ENCODE measurements at regions not wholly inside any gene's neighbourhood (a gene's known extent, or its start where the extent isn't known, plus 50 kb on each side); places are given as distances from the start of the nearest gene placed in this dataset.

- Histone ChIP-seq H3K27ac (no peak overlapping the region), H3K79me2 (no peaks in the 10 kb centered on the region), H3K36me3 (ENCODE audit: control insufficient read depth, insufficient read depth, low read length) (no peaks in the 10 kb centered on the region), H3K9me3 (ENCODE audit: control insufficient read depth, low read length) (no peaks in the 10 kb centered on the region), H3K4me2 (ENCODE audit: low read length) (no peak overlapping the region), H3K4me1 (no peaks in the 10 kb centered on the region), H3K27me3 (ENCODE audit: control insufficient read depth, insufficient read depth, low read length) (no peaks in the 10 kb centered on the region), H2AFZ (no peak overlapping the region), H3K9ac (no peak overlapping the region), H3K4me3 (ENCODE audit: low read depth, low read length) (no peak overlapping the region)
- TF ChIP-seq CTCF (IDR thresholded peaks at IDR 0.05), result no peak
Observed at GRCh38 chr9:109846776-109847175, 66.8 kb downstream of the PALM2AKAP2 start.

- no peak overlapping the region for H3K27ac ChIP-seq
- no peak for TF ChIP-seq CTCF (IDR thresholded peaks at IDR 0.05)
Observed at GRCh38 chr9:109852556-109852955, 72.6 kb downstream of the PALM2AKAP2 start.

GRCh38 chr9:109855540-109855939, 75.5 kb downstream of the PALM2AKAP2 start:
- no peaks in the 10 kb centered on the region for H3K4me1 ChIP-seq
- no peak overlapping the region for H3K4me3 ChIP-seq (ENCODE audit: low read depth, low read length)
- H3K9me3 ChIP-seq (ENCODE audit: control insufficient read depth, low read length), result no peaks in the 10 kb centered on the region
- no peaks in the 10 kb centered on the region for H3K36me3 ChIP-seq (ENCODE audit: control insufficient read depth, insufficient read depth, low read length)
- no peak overlapping the region for H3K4me2 ChIP-seq (ENCODE audit: low read length)
- H3K27ac ChIP-seq, result no peak overlapping the region
- no peaks in the 10 kb centered on the region for H3K79me2 ChIP-seq
- H3K27me3 ChIP-seq (ENCODE audit: control insufficient read depth, insufficient read depth, low read length), result no peaks in the 10 kb centered on the region
- H2AFZ ChIP-seq, result no peak overlapping the region
- no peak for TF ChIP-seq CTCF (IDR thresholded peaks at IDR 0.05)
- no peak overlapping the region for H3K9ac ChIP-seq

More at GRCh38 chr9:109852556-109852955, 72.6 kb downstream of the PALM2AKAP2 start:
- Histone ChIP-seq H2AFZ (no peak overlapping the region), H3K9ac (no peak overlapping the region), H3K4me1 (no peaks in the 10 kb centered on the region), H3K79me2 (no peaks in the 10 kb centered on the region), H3K27me3 (ENCODE audit: control insufficient read depth, insufficient read depth, low read length) (no peaks in the 10 kb centered on the region), H3K36me3 (ENCODE audit: control insufficient read depth, insufficient read depth, low read length) (no peaks in the 10 kb centered on the region), H3K4me2 (ENCODE audit: low read length) (no peak overlapping the region), H3K9me3 (ENCODE audit: control insufficient read depth, low read length) (no peaks in the 10 kb centered on the region), H3K4me3 (ENCODE audit: low read depth, low read length) (no peak overlapping the region)

- H3K4me1 ChIP-seq, result no peaks in the 10 kb centered on the region
- no peaks in the 10 kb centered on the region for H3K9me3 ChIP-seq (ENCODE audit: control insufficient read depth, low read length)
- H3K27me3 ChIP-seq (ENCODE audit: control insufficient read depth, insufficient read depth, low read length), result no peaks in the 10 kb centered on the region
- H3K36me3 ChIP-seq (ENCODE audit: control insufficient read depth, insufficient read depth, low read length), result no peaks in the 10 kb centered on the region
- H3K27ac ChIP-seq, result no peak overlapping the region
- no peak overlapping the region for H3K4me2 ChIP-seq (ENCODE audit: low read length)
- H2AFZ ChIP-seq, result no peak overlapping the region
- no peak overlapping the region for H3K9ac ChIP-seq
- H3K4me3 ChIP-seq (ENCODE audit: low read depth, low read length), result no peak overlapping the region
- H3K79me2 ChIP-seq, result no peaks in the 10 kb centered on the region
- no peak for TF ChIP-seq CTCF (IDR thresholded peaks at IDR 0.05)
Observed at GRCh38 chr9:109856785-109857184, 76.8 kb downstream of the PALM2AKAP2 start.

- Histone ChIP-seq H3K4me1 (no peaks in the 10 kb centered on the region), H3K27ac (no peak overlapping the region)
Observed at GRCh38 chr9:109857336-109857735, 77.3 kb downstream of the PALM2AKAP2 start.

More at GRCh38 chr9:109857336-109857735, 77.3 kb downstream of the PALM2AKAP2 start:
- Histone ChIP-seq H3K9ac (no peak overlapping the region), H3K36me3 (ENCODE audit: control insufficient read depth, insufficient read depth, low read length) (no peaks in the 10 kb centered on the region), H3K9me3 (ENCODE audit: control insufficient read depth, low read length) (no peaks in the 10 kb centered on the region), H2AFZ (no peak overlapping the region), H3K79me2 (no peaks in the 10 kb centered on the region), H3K4me2 (ENCODE audit: low read length) (no peak overlapping the region), H3K27me3 (ENCODE audit: control insufficient read depth, insufficient read depth, low read length) (no peaks in the 10 kb centered on the region), H3K4me3 (ENCODE audit: low read depth, low read length) (no peak overlapping the region)
- TF ChIP-seq CTCF (IDR thresholded peaks at IDR 0.05), result no peak

Data from parathyroid adenoma (tissue), 2 donors.